NOMO-1 treated with dmso at 0.1 percent for 144 hours (cell line): ENCODE measurements at regions not wholly inside any gene's neighbourhood (a gene's known extent, or its start where the extent isn't known, plus 50 kb on each side); places are given as distances from the start of the nearest gene placed in this dataset.

Experiments used
- DNase-seq: peaks from one replicate; lab custom pipeline; 2025; ENCODE audit not compliant: unreplicated experiment; lab: John Stamatoyannopoulos, UW

GRCh38 chr11:134544095-134544815 lies 132.2 kb upstream of the B3GAT1 start:
- DNase-seq = no peak

- no peak for DNase-seq
These were observed 131.6 kb upstream of the B3GAT1 start for GRCh38 chr11:134543645-134544044.

- no peak for DNase-seq
These were observed 131.2 kb upstream of the B3GAT1 start for GRCh38 chr11:134543241-134543640.

DNA sequence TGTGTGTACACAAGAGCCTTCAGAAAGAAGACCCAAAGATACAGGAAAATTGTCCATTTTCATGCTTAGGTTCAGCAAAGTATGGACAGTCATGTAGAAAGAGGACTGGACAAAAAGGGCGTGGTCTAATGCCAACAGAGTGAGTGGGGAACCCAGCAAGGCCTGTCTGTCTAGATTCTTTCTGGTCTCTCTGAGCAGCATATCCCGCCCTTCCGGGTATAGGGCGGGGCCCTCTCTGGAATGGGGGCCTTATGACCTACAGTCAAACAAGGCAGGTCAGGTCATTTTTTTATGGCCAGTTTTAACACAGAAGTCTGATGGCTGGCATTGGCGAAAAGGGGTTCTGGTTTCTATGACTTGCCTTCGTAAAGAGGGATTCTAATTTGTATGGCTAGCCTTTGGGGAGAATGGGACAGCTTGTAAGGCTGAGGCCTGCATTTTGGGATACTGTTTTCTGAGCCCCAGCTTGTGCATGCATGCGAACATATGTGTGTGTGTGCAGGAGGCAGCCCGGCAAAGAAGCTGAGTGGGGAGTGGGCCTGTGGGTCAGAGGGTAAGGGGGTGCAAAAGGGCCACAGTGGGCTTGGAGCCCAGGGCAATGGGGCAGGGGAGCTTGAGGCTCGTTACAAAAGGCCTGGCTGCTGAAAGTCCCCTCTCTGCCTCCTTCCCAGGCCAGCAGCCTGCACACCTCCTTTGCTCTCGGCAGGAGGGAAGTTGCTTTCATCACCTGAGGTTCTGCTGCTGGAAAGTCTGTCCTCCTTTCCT lies 130.5 kb upstream of the B3GAT1 start:
- DNase-seq = no peak

GRCh38 chr11:134541951-134542350 lies 129.9 kb upstream of the B3GAT1 start:
- DNase-seq = no peak

GRCh38 chr11:134541355-134541754 lies 129.3 kb upstream of the B3GAT1 start:
- DNase-seq = no peak

- DNase-seq = no peak
These were observed 127.2 kb upstream of the B3GAT1 start for GRCh38 chr11:134539285-134539684.

DNA sequence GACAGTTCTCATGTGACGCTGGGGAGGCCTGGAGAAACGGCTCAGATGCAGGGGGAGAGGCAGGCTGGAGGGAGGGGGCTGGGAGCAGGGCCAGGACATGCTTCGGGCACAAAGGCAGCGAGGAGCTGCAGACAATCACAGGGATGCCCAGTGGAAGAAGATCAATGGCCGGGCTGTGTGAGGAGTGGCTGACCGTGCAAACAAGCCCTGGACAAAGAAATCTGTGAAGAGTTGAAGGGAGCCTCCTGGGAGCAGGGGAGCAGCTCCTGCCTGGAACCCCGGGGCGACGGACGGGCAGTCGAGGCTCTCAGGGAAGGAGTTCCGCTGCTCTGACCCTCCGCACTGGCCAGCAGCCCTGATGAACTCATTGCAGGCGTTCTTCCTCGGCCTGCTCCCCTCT lies 126.7 kb upstream of the B3GAT1 start:
- no peak for DNase-seq

- no peak for DNase-seq
These were observed 125.9 kb upstream of the B3GAT1 start for GRCh38 chr11:134537941-134538340.

- no peak for DNase-seq
These were observed 125.3 kb upstream of the B3GAT1 start for GRCh38 chr11:134537296-134537695.

DNA sequence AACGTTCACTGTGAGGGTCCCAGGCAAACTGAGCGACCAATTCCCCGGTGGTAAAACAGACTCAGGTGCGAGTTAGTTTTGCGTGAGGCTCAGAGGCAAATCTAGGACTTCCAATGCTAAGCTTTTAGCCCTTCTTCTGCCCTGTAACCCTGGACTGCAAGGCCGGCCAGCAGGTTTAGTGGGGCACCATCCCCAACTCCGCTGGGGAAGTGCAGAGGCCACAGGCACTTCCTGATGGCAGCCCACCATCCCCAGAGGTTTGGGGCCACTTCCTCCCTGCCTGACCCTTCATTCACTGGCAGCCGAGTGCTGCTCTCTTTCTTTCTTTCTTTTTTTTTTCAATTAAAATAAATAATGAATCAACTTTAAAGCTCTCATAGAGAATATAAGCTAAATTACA lies 124.6 kb upstream of the B3GAT1 start:
- DNase-seq = no peak

DNA sequence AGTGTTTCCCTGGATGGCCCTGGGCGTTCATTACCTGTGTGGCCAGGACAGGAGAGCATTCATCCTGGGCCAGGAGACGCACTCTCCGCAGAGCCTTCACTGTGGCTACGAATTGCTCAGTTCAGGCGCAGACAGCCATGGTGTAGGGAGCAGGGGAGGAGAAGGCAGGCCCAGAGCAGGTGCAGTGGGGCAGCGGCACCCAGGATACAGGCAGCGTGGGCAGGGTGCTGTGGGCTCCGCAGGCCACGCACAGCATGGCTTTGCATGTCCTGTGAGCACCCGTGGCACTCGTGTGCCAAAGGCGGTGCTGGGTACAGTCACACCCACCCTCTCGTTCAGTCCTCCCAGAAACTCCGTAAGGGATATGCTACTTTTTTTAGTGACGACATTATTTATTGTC lies 124.2 kb upstream of the B3GAT1 start:
- no peak for DNase-seq

- no peak for DNase-seq
These were observed 123.3 kb upstream of the B3GAT1 start for GRCh38 chr11:134535029-134536025.

GRCh38 chr11:134533511-134533910 lies 121.5 kb upstream of the B3GAT1 start:
- no peak for DNase-seq

DNA sequence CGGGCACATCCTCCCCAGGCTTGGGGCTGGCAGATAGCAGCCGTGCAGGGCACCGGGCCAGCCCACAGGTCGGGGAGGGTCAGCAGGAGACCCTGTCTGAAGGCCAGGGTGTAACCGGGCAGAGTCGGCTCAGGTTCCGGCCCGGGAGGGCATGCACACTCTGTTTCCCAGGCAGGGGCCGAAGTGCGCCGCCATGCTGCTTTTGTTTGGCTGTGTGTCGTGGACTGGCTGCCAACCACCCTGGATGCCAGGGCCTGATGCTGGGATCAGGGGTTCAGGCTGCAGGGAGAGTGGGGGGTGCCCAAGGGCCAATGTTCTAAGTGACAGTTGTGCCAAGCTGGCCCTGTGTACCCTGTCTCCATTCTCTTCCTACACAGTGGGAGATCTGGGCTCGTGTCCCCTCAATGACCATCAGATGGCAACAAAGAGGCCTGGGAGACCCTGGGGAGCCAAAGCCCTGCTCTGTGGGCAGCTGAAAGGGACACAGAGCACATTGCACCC lies 120.9 kb upstream of the B3GAT1 start:
- DNase-seq = no peak

DNA sequence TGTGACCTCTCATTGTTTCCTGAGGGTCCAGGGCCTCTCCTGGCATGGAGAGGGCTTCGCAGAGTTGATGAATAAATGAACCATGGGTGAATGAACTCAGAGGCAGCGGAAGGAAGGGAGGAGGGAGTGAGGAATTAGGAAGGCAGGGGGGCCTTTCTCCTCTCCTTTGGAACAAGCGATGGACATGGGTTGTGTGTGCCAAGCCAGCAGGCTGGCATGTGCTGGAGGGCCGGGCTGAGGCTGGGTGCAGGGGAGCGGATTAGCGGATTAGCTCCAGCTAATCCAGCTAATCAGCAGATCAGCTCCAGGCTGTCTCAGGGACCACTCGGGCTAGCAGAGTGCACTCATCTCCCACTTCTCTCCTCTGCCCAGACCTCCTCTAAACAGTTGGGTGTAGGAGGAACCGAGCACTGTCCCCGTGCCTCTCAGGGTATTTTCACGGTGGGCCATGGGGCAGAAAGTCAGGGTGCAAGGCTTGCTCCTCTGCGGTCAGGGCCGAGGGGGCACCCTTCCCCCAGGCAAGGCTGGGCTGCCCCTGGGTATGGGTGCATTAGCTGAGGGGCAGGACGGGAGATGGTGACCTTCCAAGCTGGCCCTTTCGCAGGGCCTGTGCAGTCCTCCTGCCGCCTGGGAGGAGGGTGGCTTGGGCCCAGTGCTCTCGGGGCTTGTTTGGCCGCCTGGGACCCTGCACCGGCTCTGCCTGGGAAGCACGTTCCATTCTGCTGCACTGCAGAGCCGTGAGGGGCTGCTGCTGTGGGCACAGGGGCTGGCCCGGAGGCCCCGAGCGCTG lies 120.3 kb upstream of the B3GAT1 start:
- no peak for DNase-seq

- no peak for DNase-seq
These were observed 119.5 kb upstream of the B3GAT1 start for GRCh38 chr11:134531327-134532130.

- DNase-seq = no peak
These were observed 118.7 kb upstream of the B3GAT1 start for GRCh38 chr11:134530636-134531326.
